ENCODE measurements at regions not wholly inside any gene's neighbourhood (a gene's known extent, or its start where the extent isn't known, plus 50 kb on each side); places are given as distances from the start of the nearest gene placed in this dataset.

DNA sequence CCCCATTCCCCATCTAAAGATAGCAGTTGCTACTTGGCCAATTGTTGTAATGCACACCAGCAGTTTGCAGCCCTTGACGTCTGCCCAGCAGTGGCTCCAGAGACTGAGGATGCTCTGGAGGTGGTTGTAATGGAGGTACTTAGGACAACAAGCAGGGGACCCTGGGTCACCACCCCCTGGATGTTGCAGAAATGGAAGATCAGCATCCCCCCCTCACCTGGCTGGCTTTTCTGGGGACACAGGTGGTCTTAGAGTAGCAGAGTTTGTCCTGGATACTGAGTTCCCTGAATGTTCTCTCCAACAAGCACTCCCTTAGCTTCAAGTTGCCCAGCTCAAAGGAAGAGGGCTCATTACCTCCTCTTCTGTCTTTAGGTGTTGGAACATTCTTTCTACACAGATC, 250.5 kb downstream of the AACS start:
- CTCF ChIA-PET = no interaction called here
- H3K9ac ChIP-seq (replicated peaks; ENCODE audit: extremely low read depth, insufficient read depth, low read length) = no peak overlapping the region
- intact Hi-C loops (cut with micrococcal nuclease) = no loop called here
- no peaks in the 10 kb centered on the region for H3K9me1 ChIP-seq (replicated peaks; ENCODE audit: control insufficient read depth, extremely low read depth, insufficient read depth, low read length)
- no peaks in the 10 kb centered on the region for H3K36me3 ChIP-seq (ENCODE audit: control insufficient read depth in 2 of 2, extremely low read depth in 1 of 2, insufficient read depth in 2 of 2, low read length in 2 of 2)
- H4K20me1 ChIP-seq (replicated peaks; ENCODE audit: control insufficient read depth, extremely low read depth, insufficient read depth, low read length) = no peaks in the 10 kb centered on the region
- no TSS peak for BruUV-seq (replicated peaks)
- H2AFZ ChIP-seq (ENCODE audit: low read depth, low read length) = no peak overlapping the region
- no peaks in the 10 kb centered on the region for H3K4me1 ChIP-seq (ENCODE audit: control insufficient read depth, extremely low read depth, insufficient read depth, low read length)
- TF ChIP-seq, protein P1, sequence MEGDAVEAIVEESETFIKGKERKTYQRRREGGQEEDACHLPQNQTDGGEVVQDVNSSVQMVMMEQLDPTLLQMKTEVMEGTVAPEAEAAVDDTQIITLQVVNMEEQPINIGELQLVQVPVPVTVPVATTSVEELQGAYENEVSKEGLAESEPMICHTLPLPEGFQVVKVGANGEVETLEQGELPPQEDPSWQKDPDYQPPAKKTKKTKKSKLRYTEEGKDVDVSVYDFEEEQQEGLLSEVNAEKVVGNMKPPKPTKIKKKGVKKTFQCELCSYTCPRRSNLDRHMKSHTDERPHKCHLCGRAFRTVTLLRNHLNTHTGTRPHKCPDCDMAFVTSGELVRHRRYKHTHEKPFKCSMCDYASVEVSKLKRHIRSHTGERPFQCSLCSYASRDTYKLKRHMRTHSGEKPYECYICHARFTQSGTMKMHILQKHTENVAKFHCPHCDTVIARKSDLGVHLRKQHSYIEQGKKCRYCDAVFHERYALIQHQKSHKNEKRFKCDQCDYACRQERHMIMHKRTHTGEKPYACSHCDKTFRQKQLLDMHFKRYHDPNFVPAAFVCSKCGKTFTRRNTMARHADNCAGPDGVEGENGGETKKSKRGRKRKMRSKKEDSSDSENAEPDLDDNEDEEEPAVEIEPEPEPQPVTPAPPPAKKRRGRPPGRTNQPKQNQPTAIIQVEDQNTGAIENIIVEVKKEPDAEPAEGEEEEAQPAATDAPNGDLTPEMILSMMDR (IDR thresholded peaks at IDR 0.05; ENCODE audit: extremely low read depth in 1 of 2, insufficient read depth in 1 of 2, low read depth in 1 of 2, low read length in 2 of 2) = no peak
- TF ChIP-seq POLR2AphosphoS5 (IDR thresholded peaks at IDR 0.05; ENCODE audit: insufficient read depth, low read depth, low read length) (no peak), GATA2 (IDR thresholded peaks at IDR 0.05; ENCODE audit: insufficient read depth, insufficient read length, low read depth, low read length) (no peak), EZH2 (IDR thresholded peaks at IDR 0.05; ENCODE audit: borderline replicate concordance, low read depth, low read length, severe bottlenecking) (no peak), MYC (IDR thresholded peaks at IDR 0.05; ENCODE audit: low read depth, low read length) (no peak), FOS (IDR thresholded peaks at IDR 0.05; ENCODE audit: borderline replicate concordance, insufficient read depth, low read length) (no peak), POLR2A (IDR thresholded peaks at IDR 0.05; ENCODE audit: low read depth, low read length) (no peak), JUN (IDR thresholded peaks at IDR 0.05; ENCODE audit: borderline replicate concordance, insufficient read depth, insufficient read length, low read depth) (no peak)
- TF ChIP-seq, protein P2, sequence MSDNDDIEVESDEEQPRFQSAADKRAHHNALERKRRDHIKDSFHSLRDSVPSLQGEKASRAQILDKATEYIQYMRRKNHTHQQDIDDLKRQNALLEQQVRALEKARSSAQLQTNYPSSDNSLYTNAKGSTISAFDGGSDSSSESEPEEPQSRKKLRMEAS (IDR thresholded peaks at IDR 0.05; ENCODE audit: insufficient read depth, insufficient read length) = no peak
- no peaks in the 10 kb centered on the region for H3K9me3 ChIP-seq (replicated peaks; ENCODE audit: control insufficient read depth, insufficient read depth, low read length)
- H3K4me2 ChIP-seq (ENCODE audit: insufficient read depth, low read length) = no peak overlapping the region
- H3K27me3 ChIP-seq (ENCODE audit: control insufficient read depth in 2 of 2, insufficient read depth in 2 of 2, low read length in 2 of 2) = no peaks in the 10 kb centered on the region
- no peak overlapping the region for H3K27ac ChIP-seq (ENCODE audit: insufficient read depth, low read depth, low read length)
- FAIRE-seq (no peak), DNase-seq (ENCODE audit: low read depth, low spot score) (no peak)
- H3K79me2 ChIP-seq (ENCODE audit: control insufficient read depth, insufficient read depth, low read length) = no peaks in the 10 kb centered on the region
- POLR2A ChIA-PET = no interaction called here
- dilution Hi-C loops (cut with MboI; ENCODE audit: extremely low pct_ligation_motif_present, low sequenced_read_pairs) = no loop called here
- no peak overlapping the region for H3K4me3 ChIP-seq (replicated peaks in 1 of 3; ENCODE audit: insufficient read depth in 1 of 3, low read depth in 1 of 3, low read length in 3 of 3)

Data from endothelial cell of umbilical vein (primary cell).